ENCODE measurements at regions not wholly inside any gene's neighbourhood (a gene's known extent, or its start where the extent isn't known, plus 50 kb on each side); places are given as distances from the start of the nearest gene placed in this dataset.

DNA sequence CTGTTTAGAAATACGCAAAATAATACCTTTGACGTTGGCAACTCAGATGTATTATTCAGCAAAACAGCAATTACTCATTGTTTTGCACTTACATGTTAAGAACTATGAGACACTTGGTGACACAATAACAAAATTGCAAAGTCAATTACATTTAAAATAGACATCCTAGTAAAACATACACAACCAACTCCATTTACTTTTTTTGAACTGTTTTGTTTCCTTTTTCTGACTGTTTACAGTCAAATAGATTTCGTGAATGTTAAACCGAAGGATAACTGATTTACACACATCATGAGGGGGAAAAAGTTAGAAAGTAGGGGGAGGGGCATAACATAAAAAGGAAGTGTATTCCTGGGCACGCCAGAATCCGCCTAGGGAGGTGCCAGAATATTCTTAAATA lies 220.1 kb downstream of the MEF2C start:
- TF ChIP-seq, protein P1, sequence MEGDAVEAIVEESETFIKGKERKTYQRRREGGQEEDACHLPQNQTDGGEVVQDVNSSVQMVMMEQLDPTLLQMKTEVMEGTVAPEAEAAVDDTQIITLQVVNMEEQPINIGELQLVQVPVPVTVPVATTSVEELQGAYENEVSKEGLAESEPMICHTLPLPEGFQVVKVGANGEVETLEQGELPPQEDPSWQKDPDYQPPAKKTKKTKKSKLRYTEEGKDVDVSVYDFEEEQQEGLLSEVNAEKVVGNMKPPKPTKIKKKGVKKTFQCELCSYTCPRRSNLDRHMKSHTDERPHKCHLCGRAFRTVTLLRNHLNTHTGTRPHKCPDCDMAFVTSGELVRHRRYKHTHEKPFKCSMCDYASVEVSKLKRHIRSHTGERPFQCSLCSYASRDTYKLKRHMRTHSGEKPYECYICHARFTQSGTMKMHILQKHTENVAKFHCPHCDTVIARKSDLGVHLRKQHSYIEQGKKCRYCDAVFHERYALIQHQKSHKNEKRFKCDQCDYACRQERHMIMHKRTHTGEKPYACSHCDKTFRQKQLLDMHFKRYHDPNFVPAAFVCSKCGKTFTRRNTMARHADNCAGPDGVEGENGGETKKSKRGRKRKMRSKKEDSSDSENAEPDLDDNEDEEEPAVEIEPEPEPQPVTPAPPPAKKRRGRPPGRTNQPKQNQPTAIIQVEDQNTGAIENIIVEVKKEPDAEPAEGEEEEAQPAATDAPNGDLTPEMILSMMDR (conservative IDR thresholded peaks at IDR 0.05), result no peak
- Histone ChIP-seq H2AK5ac (ENCODE audit: insufficient read length, low read length) (no peak overlapping the region), H4K91ac (ENCODE audit: insufficient read length, low read depth, low read length) (no peak overlapping the region), H3T11ph (ENCODE audit: low read length) (no peak overlapping the region), H3K23me2 (ENCODE audit: insufficient read length, low read depth, low read length, poor library complexity, severe bottlenecking) (peaks cover 19% of the 10 kb centered on the region), H3K27ac (ENCODE audit: insufficient read length, low read depth, low read length) (no peak overlapping the region), H3K56ac (ENCODE audit: insufficient read length, low read depth, low read length) (no peak overlapping the region), H3K27me3 (ENCODE audit: insufficient read depth, low read length) (peaks cover 41% of the 10 kb centered on the region), H4K5ac (ENCODE audit: insufficient read length, low read depth, low read length) (no peak overlapping the region), H2AFZ (ENCODE audit: low read length) (no peak overlapping the region), H3K14ac (ENCODE audit: insufficient read depth, low read length) (no peak overlapping the region), H3K18ac (ENCODE audit: insufficient read length, low read depth, low read length) (no peak overlapping the region), H3K79me1 (ENCODE audit: insufficient read depth, low read depth, low read length, poor library complexity, severe bottlenecking) (no peaks in the 10 kb centered on the region), H2BK20ac (ENCODE audit: low read depth, low read length, poor library complexity, severe bottlenecking) (no peak overlapping the region), H3K9me3 (ENCODE audit: control insufficient read depth, low read depth, low read length) (no peaks in the 10 kb centered on the region), H3K4ac (ENCODE audit: low read depth, low read length) (no peak overlapping the region), H2BK15ac (ENCODE audit: low read depth, low read length) (no peak overlapping the region), H2BK120ac (ENCODE audit: low read depth, low read length, poor library complexity, severe bottlenecking) (no peak overlapping the region), H4K8ac (replicated peaks; ENCODE audit: insufficient read length, low read depth, low read length) (no peak overlapping the region), H3K4me2 (ENCODE audit: insufficient read depth, insufficient read length, low read length) (no peak overlapping the region), H3K9ac (ENCODE audit: extremely low read depth, insufficient read length, low read length) (no peak overlapping the region), H2BK5ac (ENCODE audit: insufficient read length, low read length) (no peak overlapping the region), H3K79me2 (ENCODE audit: insufficient read depth, low read length) (no peaks in the 10 kb centered on the region), H3K4me1 (ENCODE audit: insufficient read depth, low read length) (0 out of 2 replicates have a peak, but pooled peaks cover 2% of the 10 kb centered on the region), H4K20me1 (ENCODE audit: control insufficient read depth, insufficient read depth, insufficient read length) (no peaks in the 10 kb centered on the region), H2BK12ac (ENCODE audit: insufficient read length, low read depth, low read length) (no peak overlapping the region), H3K23ac (ENCODE audit: insufficient read length, low read depth, low read length) (no peak overlapping the region)
- Mint-ChIP-seq H3K9me3 (peaks cover 0 to 3% of the 10 kb centered on the region in 2 experiments; a peak in 2 of 5 replicates), H3K36me3 (ENCODE audit: insufficient read depth in 1 of 3, low read depth in 3 of 3) (no peaks in the 10 kb centered on the region), H3K4me3 (no peak overlapping the region), H3K4me1 (peaks cover 70 to 76% of the 10 kb centered on the region in 2 experiments), H3K27me3 (ENCODE audit: low read depth) (peaks cover 92% of the 10 kb centered on the region), H3K27ac (0 out of 7 replicates have a peak overlapping the region, but pooled peaks of 1 of the 3 experiments have one; percentile 37)
- WGBS (ENCODE audit: extremely low coverage, insufficient read length, low lambda C conversion rate), result no CpG with 5 or more reads among the region's 6 CpGs
- no peak for DNase-seq
